ENCODE measurements at regions not wholly inside any gene's neighbourhood (a gene's known extent, or its start where the extent isn't known, plus 50 kb on each side); places are given as distances from the start of the nearest gene placed in this dataset.

- TF ChIP-seq CTCF (conservative IDR thresholded peaks at IDR 0.05; ENCODE audit: low read depth in 2 of 2): no peak
- TF ChIP-seq EZH2 (IDR thresholded peaks at IDR 0.05; ENCODE audit: low read depth, unreplicated experiment): no peak
- no peak for TF ChIP-seq CREB1 (CRISPR knock-in tag; IDR thresholded peaks at IDR 0.05; ENCODE audit: low read depth)
- no peak for TF ChIP-seq POLR2AphosphoS5 (IDR thresholded peaks at IDR 0.05; ENCODE audit: low read depth)
- TF ChIP-seq REST (IDR thresholded peaks at IDR 0.05; ENCODE audit: unreplicated experiment): no peak
- TF ChIP-seq ZNF331 (CRISPR knock-in tag; IDR thresholded peaks at IDR 0.05; ENCODE audit: low read depth): no peak
- no peak for TF ChIP-seq EZH2phosphoT487 (IDR thresholded peaks at IDR 0.05; ENCODE audit: unreplicated experiment)
- no peak for TF ChIP-seq JUNB (IDR thresholded peaks at IDR 0.05; ENCODE audit: unreplicated experiment)
- TF ChIP-seq ZNF462 (CRISPR knock-in tag; IDR thresholded peaks at IDR 0.05): no peak
- TF ChIP-seq ETS1 (IDR thresholded peaks at IDR 0.05): no peak
These were observed 105.9 kb upstream of the TARS1 start for GRCh38 chr5:33334829-33335228.

Measured in GM23338 (cell line).